ENCODE measurements at regions not wholly inside any gene's neighbourhood (a gene's known extent, or its start where the extent isn't known, plus 50 kb on each side); places are given as distances from the start of the nearest gene placed in this dataset.
"Not testable (repeated sequence)": the region's sequence is repeated elsewhere in the genome, so short reads cannot be mapped to it uniquely, and the experiment has no call there.

- DNase-seq: no peak
Measured at GRCh38 chr18:1149709-1150108, 245.0 kb downstream of the ADCYAP1 start.

- no peak for DNase-seq
Measured at GRCh38 chr18:1150344-1150743, 245.7 kb downstream of the ADCYAP1 start.

- not testable (repeated sequence) for DNase-seq
Measured at GRCh38 chr18:1152958-1153357, 248.3 kb downstream of the ADCYAP1 start.

- no peak for DNase-seq
Measured at GRCh38 chr18:1173593-1173992, 268.9 kb downstream of the ADCYAP1 start.

GRCh38 chr18:1177232-1177631, 272.6 kb downstream of the ADCYAP1 start:
- no peak for DNase-seq

- DNase-seq: no peak
Measured at GRCh38 chr18:1191341-1191740, 286.7 kb downstream of the ADCYAP1 start.

GRCh38 chr18:1213126-1213525, 308.5 kb downstream of the ADCYAP1 start:
- no peak for DNase-seq

GRCh38 chr18:1222880-1223279, 318.2 kb downstream of the ADCYAP1 start:
- DNase-seq: no peak

GRCh38 chr18:1227025-1227424, 322.4 kb downstream of the ADCYAP1 start:
- DNase-seq: no peak

GRCh38 chr18:1229634-1230033, 325.0 kb downstream of the ADCYAP1 start:
- no peak for DNase-seq

- DNase-seq: no peak
Measured at GRCh38 chr18:1232867-1233266, 328.2 kb downstream of the ADCYAP1 start.

- DNase-seq: no peak
Measured at GRCh38 chr18:1240701-1241100, 336.0 kb downstream of the ADCYAP1 start.

GRCh38 chr18:1244397-1245122, 339.9 kb downstream of the ADCYAP1 start:
- DNase-seq: no peak

GRCh38 chr18:1246827-1247226, 342.2 kb downstream of the ADCYAP1 start:
- no peak for DNase-seq

- no peak for DNase-seq
Measured at GRCh38 chr18:1252534-1252933, 347.9 kb downstream of the ADCYAP1 start.

- no peak for DNase-seq
Measured at GRCh38 chr18:1252936-1253335, 348.3 kb downstream of the ADCYAP1 start.

GRCh38 chr18:1253827-1254226, 349.2 kb downstream of the ADCYAP1 start:
- DNase-seq: no peak

- DNase-seq: no peak
Measured at GRCh38 chr18:1261054-1261453, 356.4 kb downstream of the ADCYAP1 start.

- no peak for DNase-seq
Measured at GRCh38 chr18:1267021-1267420, 362.4 kb downstream of the ADCYAP1 start.

- no peak for DNase-seq
Measured at GRCh38 chr18:1270081-1270480, 365.4 kb downstream of the ADCYAP1 start.

GRCh38 chr18:1273469-1273868, 368.8 kb downstream of the ADCYAP1 start:
- DNase-seq: no peak

GRCh38 chr18:1292167-1292566, 387.5 kb downstream of the ADCYAP1 start:
- no peak for DNase-seq

- no peak for DNase-seq
Measured at GRCh38 chr18:1294229-1294628, 389.6 kb downstream of the ADCYAP1 start.

- DNase-seq: no peak
Measured at GRCh38 chr18:1296237-1296636, 391.6 kb downstream of the ADCYAP1 start.

GRCh38 chr18:1302861-1303260, 398.2 kb downstream of the ADCYAP1 start:
- no peak for DNase-seq
